Osteocyte (in vitro differentiated cells): ENCODE measurements at regions not wholly inside any gene's neighbourhood (a gene's known extent, or its start where the extent isn't known, plus 50 kb on each side); places are given as distances from the start of the nearest gene placed in this dataset.

Experiments
- DNase-seq: peaks from one replicate; pipeline ENCODE4 v3.0.0; 2021; ENCODE audit warnings: mixed read lengths; ENCODE audit not compliant: unreplicated experiment; ENCODE audit errors: extremely low spot score
- H3K27ac Mint-ChIP-seq: one replicate; pipeline ENCODE4 v1.8.0; 2021; ENCODE audit warnings: mild to moderate bottlenecking, mixed read lengths; ENCODE audit not compliant: unreplicated experiment
- H3K27me3 Mint-ChIP-seq: one replicate; pipeline ENCODE4 v1.8.0; 2021; ENCODE audit warnings: mixed read lengths; ENCODE audit not compliant: unreplicated experiment
- H3K36me3 Mint-ChIP-seq: one replicate; pipeline ENCODE4 v1.8.0; 2021; ENCODE audit warnings: mixed read lengths; ENCODE audit not compliant: unreplicated experiment
- H3K4me1 Mint-ChIP-seq: one replicate; pipeline ENCODE4 v1.8.0; 2021; ENCODE audit warnings: mixed read lengths; ENCODE audit not compliant: unreplicated experiment
- H3K4me3 Mint-ChIP-seq: one replicate; pipeline ENCODE4 v1.8.0; 2021; ENCODE audit warnings: mild to moderate bottlenecking, moderate library complexity, mixed read lengths; ENCODE audit not compliant: unreplicated experiment
- H3K9me3 Mint-ChIP-seq: one replicate; pipeline ENCODE4 v1.8.0; 2021; ENCODE audit warnings: mixed read lengths; ENCODE audit not compliant: unreplicated experiment
- TF ChIP-seq, protein P1 (sequence below): fragments of 200-600 bp; sonication (generic); IDR thresholded peaks from 2 replicates; pipeline ENCODE4 v1.5.0; 2021; ENCODE audit warnings: antibody characterized with exemption, mild to moderate bottlenecking, moderate library complexity

DNA sequence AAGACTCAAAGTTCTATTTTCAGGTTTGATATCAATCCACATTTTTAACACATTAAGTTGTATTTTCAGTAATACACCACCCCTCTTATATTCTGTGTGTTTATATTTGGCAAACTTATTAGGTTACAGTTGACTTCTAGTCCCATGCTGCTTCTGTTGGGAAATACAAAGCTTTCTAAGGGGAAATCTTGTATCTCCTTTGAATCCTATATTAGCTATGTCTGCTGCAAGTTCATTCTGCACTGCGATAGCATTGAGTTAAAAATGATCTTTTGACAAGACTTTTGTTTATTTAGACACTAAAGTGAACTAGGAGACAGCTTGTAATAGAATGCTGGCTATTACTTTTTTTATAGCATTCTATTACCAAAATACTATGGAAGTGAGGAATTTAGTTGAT is 625.1 kb upstream of the ANKRD30A start:
- no peaks in the 10 kb centered on the region for H3K9me3 Mint-ChIP-seq
- H3K4me3 Mint-ChIP-seq, result no peak overlapping the region
- TF ChIP-seq, protein P1, sequence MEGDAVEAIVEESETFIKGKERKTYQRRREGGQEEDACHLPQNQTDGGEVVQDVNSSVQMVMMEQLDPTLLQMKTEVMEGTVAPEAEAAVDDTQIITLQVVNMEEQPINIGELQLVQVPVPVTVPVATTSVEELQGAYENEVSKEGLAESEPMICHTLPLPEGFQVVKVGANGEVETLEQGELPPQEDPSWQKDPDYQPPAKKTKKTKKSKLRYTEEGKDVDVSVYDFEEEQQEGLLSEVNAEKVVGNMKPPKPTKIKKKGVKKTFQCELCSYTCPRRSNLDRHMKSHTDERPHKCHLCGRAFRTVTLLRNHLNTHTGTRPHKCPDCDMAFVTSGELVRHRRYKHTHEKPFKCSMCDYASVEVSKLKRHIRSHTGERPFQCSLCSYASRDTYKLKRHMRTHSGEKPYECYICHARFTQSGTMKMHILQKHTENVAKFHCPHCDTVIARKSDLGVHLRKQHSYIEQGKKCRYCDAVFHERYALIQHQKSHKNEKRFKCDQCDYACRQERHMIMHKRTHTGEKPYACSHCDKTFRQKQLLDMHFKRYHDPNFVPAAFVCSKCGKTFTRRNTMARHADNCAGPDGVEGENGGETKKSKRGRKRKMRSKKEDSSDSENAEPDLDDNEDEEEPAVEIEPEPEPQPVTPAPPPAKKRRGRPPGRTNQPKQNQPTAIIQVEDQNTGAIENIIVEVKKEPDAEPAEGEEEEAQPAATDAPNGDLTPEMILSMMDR, result no peak
- no peaks in the 10 kb centered on the region for H3K27me3 Mint-ChIP-seq
- H3K27ac Mint-ChIP-seq, result no peak overlapping the region
- H3K36me3 Mint-ChIP-seq, result no peaks in the 10 kb centered on the region
- peaks cover 53% of the 10 kb centered on the region for H3K4me1 Mint-ChIP-seq
- DNase-seq, result no peak

DNA sequence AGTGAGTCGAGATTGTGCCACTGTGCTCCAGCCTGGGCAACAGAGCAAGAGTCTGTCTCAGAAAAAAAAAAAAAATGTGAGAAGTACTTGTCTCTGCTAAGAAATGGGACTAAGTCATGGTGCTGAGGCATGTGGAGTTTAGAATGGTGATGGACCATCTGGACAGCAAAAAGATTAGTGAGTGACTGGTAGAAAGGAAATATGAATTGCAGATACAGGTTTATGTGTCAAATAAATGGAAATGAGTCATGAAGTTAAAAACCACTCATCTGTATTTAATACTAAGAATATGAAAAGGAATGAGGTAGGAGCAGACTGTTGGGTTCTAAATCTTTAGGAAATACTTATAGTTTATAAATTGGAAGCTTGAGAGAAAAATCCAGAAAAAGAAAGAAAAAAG is 625.7 kb upstream of the ANKRD30A start:
- no peak for DNase-seq
- no peaks in the 10 kb centered on the region for H3K27me3 Mint-ChIP-seq
- H3K27ac Mint-ChIP-seq, result peak overlapping the region; percentile 9
- H3K4me1 Mint-ChIP-seq, result peaks cover 58% of the 10 kb centered on the region
- no peaks in the 10 kb centered on the region for H3K9me3 Mint-ChIP-seq
- no peak overlapping the region for H3K4me3 Mint-ChIP-seq
- TF ChIP-seq, protein P1, result no peak
- no peaks in the 10 kb centered on the region for H3K36me3 Mint-ChIP-seq

DNA sequence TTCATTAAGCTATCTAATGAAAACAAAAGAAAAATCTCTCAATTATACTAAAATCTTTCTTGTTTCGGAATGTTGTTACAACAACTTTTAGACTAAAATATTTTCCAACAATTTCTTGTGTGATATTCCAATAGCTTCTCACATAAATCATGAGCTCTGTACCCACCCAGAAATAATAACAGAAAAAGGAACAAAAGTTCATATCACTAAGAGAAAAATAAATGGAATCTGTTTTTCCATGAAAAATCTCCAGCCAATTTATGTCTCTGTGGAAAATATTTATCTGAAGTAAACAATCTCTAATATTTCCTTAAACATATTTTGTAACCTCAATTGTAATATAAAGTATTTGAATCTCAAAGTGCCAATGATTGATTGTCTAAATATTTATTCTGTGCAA is 628.6 kb upstream of the ANKRD30A start:
- TF ChIP-seq, protein P1, result no peak
- H3K9me3 Mint-ChIP-seq, result no peaks in the 10 kb centered on the region
- H3K27ac Mint-ChIP-seq, result peak overlapping the region; percentile 59
- no peaks in the 10 kb centered on the region for H3K27me3 Mint-ChIP-seq
- DNase-seq, result no peak
- peaks cover 84% of the 10 kb centered on the region for H3K4me1 Mint-ChIP-seq
- H3K4me3 Mint-ChIP-seq, result no peak overlapping the region
- H3K36me3 Mint-ChIP-seq, result no peaks in the 10 kb centered on the region

DNA sequence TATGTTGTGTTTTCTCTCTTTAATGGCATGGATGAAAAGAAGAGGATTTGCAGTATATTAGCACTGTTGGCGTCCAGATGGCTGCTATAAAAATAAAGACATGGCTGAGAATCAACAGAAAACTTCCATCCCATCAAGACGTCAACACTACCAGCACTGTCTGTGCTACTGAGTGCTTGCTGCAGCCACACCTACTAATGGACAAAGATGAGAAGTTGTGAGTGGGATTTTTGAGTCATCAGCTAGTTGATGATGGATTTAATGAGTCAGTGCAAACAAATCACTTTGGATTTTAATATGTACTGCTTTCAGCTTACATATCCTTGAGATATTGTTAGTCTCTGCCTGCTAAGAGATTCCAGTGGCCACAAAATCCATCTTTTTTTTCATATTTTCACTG is 631.0 kb upstream of the ANKRD30A start:
- H3K4me1 Mint-ChIP-seq, result peaks cover 90% of the 10 kb centered on the region
- no peaks in the 10 kb centered on the region for H3K27me3 Mint-ChIP-seq
- H3K4me3 Mint-ChIP-seq, result no peak overlapping the region
- H3K27ac Mint-ChIP-seq, result peak overlapping the region; percentile 50
- no peak for DNase-seq
- no peaks in the 10 kb centered on the region for H3K36me3 Mint-ChIP-seq
- H3K9me3 Mint-ChIP-seq, result no peaks in the 10 kb centered on the region
- TF ChIP-seq, protein P1, result no peak

DNA sequence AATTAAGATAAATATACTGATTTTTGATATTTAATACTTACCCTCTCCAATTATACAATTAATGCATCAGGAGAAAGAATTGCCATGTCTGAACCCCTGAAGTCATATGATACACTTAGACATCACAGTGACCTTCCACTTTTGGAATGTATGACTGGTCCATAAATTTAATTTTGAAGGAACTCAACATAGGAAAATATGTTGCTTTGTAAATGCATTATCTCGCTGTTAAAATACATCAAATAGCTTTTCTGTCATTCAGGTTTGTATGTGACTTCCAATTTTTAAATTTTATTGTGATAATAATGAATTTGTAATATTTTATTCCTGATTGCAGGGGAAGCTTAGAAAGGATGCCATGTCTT is 631.9 kb upstream of the ANKRD30A start:
- Mint-ChIP-seq H3K4me1 (peaks cover 94% of the 10 kb centered on the region), H3K36me3 (no peaks in the 10 kb centered on the region), H3K27me3 (no peaks in the 10 kb centered on the region), H3K27ac (peak overlapping the region; percentile 50), H3K9me3 (no peaks in the 10 kb centered on the region), H3K4me3 (no peak overlapping the region)
- TF ChIP-seq, protein P1, result no peak
- DNase-seq, result no peak
